Prostate gland (tissue), 2 donors: ENCODE measurements at regions not wholly inside any gene's neighbourhood (a gene's known extent, or its start where the extent isn't known, plus 50 kb on each side); places are given as distances from the start of the nearest gene placed in this dataset.

Source experiments
- CTCF ChIP-seq, 4 experiments: fragments of 200-600 bp in 2 of 4; fragments of 450-650 bp in 2 of 4; sonication (generic) in 2 of 4; IDR thresholded peaks; 1 replicate in 3 of 4; 2 replicates in 1 of 4; pipeline ENCODE4 v1.5.1; 2016 to 2019; ENCODE audit warnings: antibody characterized with exemption in 4 of 4, mild to moderate bottlenecking in 2 of 4, moderate library complexity in 2 of 4
- POLR2AphosphoS5 ChIP-seq: sonication (generic); formaldehyde crosslinking; IDR thresholded peaks from one replicate; pipeline ENCODE4 v1.6.1; 2017; ENCODE audit warnings: antibody characterized with exemption

GRCh38 chr14:34208532-34208931 lies 253.5 kb downstream of the SPTSSA start:
- no peak for TF ChIP-seq CTCF (IDR thresholded peaks at IDR 0.05)
- no peak for TF ChIP-seq POLR2AphosphoS5
